T-helper 1 cell treated with Interleukin-12 subunit alpha and Interleukin-12 subunit beta and Interleukin-4 antibody, amounts not matched to agents 30 ng/mL and 1 ng/mL, for 36 hours (primary cell): ENCODE measurements at regions not wholly inside any gene's neighbourhood (a gene's known extent, or its start where the extent isn't known, plus 50 kb on each side); places are given as distances from the start of the nearest gene placed in this dataset.

Source experiments
- intact Hi-C: fragments of 100-400 bp; cut with micrococcal nuclease; formaldehyde crosslinking; loops from one replicate; pipeline ENCODE4 v1.15.1; 2024

DNA sequence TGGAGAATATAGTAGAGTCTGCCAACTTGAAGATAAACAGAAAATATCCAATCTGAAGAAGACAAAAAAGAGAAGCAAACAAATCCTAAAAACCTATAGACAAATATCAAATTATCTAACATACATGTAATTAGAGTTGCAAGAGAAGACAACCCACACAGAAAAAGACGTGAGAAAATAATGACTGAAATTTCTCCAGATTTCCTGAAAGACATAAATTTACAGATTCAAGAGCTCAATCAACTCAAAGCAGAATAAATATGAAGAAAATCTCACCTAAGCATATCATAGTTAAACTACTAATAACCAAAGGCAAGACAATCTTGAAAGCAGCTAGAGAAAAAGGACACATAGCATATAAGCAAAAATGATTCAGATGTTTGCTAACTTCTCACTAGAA is 261.2 kb upstream of the NFIA start:
- intact Hi-C loops = no loop called here

DNA sequence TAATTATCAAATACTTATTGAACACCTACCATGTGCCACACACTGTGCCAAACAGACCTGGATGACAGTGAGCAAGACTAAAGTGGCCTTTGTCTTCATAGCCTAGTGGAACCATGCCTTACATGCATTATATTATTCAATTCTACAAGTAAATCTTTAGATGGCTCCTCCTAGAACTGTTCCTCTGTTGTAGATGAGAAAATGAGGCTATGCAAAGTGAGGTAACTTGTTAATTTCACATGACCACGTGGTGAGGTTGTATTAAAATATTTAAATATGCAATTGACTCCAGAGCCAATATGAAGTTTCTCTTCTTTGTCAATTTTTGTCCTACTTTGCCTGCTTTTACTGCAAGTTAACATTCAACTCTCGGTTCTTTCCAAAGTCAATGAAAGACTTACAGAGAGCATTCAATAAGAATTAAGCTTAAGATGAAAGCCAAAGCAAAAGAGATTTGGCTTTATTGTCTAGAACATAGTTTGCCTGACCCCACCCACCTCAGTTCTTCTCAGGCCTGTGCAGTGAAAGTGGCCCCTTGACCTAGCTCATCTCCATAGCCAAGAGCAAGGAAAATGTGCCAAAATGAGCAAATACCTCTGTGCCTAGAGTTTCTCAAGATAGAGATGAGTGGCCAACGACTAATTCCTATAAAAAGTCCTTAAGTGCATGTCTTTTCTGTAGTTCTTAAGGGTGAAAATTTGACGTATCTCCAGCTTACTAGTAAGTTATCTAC is 263.2 kb upstream of the NFIA start:
- intact Hi-C loops = no loop called here

DNA sequence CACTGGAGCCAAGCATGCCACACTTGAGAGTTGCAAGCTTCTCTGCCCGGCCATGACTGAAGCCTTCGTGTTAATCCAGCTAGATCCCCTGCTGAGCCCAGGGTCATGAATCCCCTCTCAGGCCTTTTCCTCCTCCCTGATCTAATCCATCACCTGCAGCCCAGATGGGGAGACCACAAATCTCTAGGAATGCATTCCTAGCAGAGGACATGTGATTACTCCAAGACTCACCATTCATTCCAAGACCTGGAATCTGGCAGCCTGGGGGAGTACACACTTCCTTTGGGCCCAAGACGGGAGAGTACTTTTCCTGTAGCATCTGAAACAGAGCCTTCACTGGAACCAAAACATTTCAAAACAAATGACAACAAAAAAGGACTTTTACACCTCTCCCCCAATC is 269.3 kb upstream of the NFIA start:
- intact Hi-C loops = no loop called here

DNA sequence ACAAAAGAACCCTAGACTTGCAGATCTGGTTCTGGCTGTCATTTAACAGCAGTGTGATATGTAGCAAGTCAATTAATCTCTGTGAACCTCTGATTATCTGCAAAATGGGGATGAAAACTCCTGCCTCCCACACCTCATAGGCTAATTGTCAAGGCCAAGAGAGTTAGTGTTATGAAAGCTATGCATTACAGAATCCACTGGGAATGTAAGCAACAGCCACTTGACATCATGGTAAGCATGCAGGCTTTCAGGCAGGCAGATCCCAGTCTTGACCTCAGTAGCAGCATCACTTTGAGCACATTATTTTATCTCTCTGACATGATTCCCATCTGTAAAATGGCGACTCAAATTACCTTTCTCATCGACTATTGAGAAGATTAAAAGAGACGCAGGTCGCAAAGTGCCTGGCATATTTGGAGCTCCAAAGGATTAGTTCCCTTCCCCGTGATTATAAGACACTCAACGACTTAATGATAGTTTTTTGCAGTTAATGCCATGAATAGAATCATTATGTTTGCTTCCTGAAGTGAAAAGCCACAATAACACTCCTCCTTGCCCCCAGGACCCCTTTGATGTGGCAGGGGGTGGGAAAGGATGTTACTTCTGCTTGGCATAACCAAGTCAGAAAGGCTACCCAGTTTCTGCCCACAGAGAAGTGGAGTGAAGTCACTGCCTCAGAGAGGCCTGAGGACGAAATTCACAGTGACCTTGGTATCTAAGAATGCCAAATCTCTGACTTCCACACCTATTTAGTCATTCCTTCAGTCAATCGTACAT is 273.0 kb upstream of the NFIA start:
- intact Hi-C loops = no loop called here

DNA sequence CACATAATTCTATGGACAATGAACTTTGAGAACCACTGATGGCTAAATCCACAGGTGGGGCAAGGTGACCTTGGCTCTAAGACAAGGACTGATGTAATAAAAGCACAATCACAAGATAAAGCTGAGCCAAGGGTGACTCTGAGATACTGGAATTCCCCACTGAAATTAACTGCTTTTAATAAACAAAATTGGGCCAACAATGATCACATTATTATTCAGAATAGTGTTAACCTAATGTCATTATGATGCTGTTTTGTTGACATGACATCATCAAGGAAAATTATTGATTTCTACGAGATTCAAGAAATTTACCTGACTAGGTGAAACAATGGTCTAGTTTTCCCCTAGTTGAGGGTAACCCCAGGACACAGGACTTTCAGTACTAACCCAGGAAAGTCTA is 273.7 kb upstream of the NFIA start:
- intact Hi-C loops = no loop called here

DNA sequence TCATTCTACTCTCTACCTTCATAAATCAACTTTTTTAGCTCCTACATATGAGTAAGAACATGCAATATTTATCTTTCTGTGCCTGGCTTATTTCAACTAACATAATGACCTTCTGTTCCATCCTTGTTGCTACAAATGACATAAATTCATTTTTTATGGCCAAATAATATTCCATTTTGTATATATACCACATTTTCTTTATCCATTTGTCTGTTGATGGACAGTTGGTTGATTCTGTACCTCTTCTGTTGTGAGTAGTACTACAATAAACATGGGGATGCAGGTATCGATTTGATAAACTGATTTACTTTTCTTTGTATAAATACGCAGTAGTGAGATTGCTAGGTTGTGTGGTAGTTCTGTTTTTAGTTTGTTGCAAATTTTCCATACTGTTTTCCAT is 279.5 kb upstream of the NFIA start:
- intact Hi-C loops = no loop called here

DNA sequence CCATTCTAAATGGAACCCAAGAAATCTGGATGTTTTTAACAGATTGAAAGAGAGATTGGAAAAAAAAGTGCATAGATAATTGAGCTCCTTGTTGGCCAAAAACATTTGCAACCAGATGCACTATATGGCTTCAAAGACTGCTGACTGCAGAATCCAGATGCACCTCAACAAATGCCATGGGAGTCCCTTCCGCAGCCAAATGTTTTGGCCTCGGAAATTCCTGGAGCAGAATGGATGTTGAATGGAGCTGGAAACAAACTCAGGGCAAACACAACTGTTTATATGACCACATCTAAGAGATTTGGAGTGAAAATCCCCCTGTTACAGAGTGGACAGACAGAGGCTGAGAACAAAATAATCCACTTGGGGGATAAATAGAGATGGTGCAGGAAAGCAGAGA is 285.0 kb upstream of the NFIA start:
- intact Hi-C loops = no loop called here

DNA sequence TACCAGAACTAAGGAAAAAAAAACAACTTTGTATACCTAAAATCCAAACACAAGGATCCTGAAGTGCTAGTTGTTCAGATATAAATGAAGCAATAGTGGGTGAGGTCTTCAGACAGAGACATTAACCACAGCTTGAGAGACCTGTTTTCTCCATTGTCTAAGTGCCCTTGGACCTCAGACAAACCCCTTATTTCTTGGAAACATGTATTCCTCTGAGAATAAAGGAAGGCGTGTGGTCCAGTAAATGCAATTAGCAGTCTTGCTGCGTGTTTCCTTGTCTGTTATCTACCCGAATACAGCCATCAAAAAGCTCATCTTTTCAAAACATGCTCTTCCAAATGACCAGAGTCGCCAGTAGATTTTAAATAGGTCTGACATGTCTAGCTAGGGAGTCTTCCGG is 291.1 kb upstream of the NFIA start:
- intact Hi-C loops = no loop called here

DNA sequence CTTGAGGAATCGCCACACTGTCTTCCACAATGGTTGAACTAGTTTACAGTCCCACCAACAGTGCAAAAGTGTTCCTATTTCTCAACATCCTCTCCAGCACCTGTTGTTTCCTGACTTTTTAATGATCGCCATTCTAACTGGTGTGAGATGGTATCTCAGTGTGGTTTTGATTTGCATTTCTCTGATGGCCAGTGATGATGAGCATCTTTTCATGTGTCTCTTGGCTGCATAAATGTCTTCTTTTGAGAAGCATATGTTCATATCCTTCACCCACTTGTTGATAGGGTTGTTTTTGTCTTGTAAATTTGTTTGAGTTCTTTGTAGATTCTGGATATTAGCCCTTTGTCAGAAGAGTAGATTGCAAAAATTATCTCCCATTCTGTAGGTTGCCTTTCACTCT is 309.3 kb upstream of the NFIA start:
- intact Hi-C loops = loop anchor here (5.0 kb wide), 1 partner anchor 619 kb away; no protein-coding TSS in a partner anchor

DNA sequence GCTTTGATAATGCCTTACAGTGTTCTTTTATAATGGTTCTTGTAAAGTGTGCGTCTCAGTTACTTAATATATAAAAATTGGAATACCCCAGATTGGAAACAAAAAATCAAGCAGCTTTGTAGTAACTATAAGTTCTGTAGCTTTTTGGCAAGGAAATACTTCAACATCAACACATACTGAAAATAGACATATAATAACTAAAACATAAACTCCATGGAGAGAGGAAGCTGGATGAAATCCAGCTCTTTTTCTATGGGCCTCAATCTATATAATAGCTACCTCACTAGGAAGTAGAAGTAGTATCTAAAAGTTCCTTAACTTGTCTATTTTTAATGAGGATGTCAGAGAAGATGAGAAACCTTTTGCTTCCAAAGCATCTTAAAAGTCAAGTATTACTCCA is 313.3 kb upstream of the NFIA start:
- intact Hi-C loops = loop anchor here (5.0 kb wide), 1 partner anchor 797 kb away; no protein-coding TSS in a partner anchor

DNA sequence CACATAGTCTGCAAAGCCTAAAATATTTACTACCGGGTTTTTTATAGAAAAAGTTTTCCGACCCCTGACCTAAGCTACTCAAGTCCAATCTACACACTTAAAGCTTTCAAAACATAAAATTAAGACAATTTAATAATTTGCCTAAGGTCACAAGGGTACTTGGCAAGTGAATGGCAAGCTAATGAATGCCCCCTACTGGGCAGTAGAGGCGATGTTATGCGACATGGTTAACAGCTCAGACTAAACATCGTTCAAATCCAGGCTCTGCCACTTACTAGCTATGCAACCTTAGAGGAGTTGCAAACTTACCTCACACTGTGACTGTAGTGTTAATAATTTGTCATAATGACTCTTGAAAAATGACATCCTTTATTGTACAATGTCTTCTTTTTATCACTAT is 317.2 kb upstream of the NFIA start:
- intact Hi-C loops = loop anchor here (5.0 kb wide), 1 partner anchor 793 kb away; no protein-coding TSS in a partner anchor

DNA sequence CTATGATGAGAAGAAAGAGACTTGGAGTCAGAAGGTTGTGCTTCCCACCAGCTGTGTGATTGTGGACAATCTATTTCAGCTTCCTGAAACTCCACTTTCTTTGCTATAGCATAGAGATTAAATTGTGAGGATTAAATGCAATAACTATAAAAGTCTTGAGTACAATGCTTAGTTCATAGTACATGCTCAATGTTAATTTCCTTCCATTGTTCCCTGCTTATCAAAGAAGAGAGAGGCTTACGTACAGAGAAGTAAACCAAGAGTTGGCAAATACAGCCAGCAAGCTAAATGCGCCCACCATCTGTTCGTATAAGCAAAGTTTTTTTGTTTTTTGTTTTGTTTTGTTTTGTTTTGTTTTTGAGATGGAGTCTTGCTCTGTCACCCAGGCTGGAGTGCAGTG is 317.9 kb upstream of the NFIA start:
- intact Hi-C loops = no loop called here

DNA sequence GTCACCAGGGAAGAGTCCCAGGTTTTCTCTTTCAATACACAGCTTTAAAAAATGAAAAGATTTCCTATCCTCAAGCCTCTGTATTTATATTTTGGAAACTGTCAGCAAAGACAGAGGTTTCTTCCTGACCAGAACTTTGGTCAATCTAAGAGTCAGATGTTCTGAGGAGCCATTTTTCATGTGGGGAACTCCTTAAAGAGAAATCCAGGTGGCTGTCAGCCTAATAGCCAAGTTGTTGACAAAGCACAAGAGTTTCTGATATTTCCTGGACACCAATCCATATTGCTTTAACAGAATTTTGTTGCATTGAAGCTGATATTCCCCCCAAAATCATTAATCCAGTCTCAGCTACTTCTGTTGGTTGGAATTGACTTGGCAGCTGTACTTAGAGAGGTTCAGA is 318.6 kb upstream of the NFIA start:
- intact Hi-C loops = no loop called here

DNA sequence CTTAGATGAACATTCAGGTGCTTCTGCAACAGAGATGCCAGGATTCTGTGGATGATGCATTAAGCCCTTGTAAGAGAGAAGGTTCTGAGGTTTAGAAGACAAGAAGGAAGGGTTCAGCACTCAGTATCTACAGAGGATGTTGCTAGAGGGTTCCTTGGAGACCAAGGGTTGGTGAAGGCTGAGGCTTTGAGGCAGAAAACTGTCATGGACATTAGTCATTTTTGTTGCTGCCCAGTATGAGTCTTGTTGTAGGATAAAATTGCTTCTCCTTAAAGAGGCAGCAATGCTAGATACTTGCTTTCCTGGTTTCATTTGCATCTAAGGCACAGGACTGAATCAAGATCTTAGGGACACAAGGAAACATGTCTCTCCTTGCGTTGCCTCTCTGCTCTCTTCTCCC is 319.4 kb upstream of the NFIA start:
- intact Hi-C loops = no loop called here

DNA sequence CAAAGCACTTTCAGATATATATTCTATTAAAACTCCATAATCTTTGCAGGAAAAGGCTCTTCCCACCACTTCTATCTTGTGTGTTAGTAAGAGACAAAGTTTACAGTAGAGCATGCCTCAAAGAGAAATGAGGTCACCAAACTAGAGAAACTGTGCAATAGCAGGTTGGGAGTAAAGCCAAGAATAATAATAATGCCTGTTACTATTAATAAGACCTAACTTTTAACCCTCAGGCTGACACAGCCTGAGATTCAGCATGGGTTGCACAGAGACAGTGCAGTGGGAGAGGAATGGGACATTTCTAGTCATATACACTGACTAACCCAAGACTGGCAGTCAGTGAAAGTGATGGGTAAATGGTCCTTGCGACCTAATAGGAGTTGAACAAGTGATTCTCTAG is 320.2 kb upstream of the NFIA start:
- intact Hi-C loops = no loop called here

DNA sequence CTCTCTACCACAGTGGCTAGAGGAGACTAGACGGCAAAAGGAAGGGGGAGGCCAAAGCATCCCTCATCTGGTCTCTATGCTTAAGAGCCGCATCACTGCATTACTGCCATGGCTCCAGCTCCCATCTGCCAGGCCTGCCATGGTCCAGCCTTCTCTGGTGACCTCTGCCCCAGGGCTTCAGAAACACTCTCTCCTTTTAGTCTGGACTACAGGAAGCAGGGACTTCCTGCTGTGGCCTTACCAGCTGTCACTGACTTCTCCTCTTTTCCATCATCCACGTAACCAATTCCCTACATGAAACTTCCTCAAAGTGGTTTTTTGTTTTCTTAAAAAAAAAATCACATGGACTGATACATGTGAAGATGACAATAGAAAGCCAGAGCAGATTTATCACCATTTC is 323.1 kb upstream of the NFIA start:
- intact Hi-C loops = no loop called here

DNA sequence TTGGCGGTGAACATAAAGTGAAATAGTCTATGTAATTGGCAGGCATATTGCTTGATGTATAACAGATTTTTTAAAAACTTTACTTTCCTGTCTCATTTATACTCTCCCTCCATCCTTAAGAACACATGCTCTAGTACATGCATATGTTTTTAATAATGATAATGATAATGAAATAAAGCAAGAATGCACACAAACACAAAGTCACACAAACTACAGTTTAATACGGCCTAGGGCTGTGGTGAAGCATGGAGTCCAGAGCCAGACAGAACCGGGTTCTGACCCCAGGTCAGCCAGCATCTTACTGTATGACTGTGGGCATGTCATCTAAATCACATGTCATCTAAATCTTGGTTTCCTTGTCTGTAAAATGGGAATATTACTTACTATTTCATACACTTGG is 324.9 kb upstream of the NFIA start:
- intact Hi-C loops = no loop called here

DNA sequence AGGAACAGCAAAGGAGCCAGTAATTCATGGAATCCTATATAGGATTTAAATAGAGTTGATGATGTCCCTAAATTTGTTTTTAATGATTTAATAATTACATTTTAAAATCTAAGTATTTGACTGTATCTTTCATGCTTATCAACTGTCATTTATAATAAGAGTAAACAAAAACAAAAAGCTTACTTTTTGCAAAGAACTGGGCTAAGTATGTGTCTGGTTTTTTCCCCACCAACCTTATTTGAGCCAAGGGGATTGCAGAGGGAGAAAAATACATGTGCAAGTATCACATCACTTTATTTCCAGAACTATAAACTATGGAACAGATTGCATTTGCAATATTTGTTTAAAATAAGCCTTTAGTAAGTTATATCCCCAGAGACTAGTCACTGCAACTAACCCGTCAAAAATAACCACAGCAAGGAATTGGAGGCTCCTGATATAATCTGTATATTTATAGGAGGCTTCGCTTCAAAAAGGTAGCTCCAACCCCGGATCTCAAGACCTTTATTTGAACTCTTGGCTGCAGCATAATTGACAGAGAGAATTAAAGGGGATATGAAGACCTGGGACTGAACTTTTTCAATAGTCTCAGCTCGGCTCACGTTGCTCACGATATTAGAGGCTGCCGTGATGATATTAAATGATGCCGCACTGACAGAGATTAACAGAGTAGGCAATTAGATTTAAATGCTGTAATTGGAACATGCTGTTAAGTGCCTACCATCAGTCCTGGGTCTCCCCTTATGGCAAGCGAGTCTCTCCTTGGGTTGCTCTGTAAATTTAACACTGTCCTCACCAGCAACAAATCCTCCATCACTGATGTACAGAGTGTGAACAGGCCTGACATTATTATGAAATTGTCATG is 329.1 kb upstream of the NFIA start:
- intact Hi-C loops = no loop called here

DNA sequence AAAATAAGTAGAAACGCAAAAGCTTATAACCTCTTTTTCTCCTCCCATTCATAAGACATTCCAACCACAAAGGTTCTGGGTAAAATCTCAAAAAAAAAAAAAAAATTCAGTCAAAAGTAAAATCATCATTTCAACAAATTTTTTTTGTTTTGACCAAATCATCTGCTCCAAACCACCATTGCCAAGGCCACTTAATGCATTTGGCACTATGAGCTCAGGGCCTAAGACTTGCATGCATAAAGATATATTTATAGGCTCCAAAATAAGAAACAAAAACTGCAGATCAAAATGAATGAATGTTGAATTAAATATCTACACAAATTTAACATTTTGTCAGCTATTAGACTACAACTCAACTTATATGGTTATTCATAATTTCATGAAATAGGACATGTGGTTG is 331.1 kb upstream of the NFIA start:
- intact Hi-C loops = no loop called here

DNA sequence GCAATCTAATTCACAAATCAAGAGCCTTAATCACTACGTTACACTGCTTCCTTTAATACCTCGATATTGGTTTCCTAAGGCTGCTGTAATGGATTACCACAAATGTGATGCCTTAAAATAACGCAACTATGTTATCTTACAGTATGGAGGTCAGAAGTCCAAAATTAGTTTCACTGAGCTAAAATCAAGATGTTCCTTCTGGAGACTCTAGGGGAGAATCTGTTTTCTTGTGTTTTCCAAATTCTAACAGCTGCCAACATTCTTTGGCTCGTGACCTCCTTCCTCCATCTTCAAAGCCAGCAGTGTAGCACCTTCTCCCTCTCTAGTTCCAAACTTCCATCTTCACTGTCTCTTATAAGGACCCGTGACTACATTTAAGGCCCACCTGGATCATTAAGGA is 335.0 kb upstream of the NFIA start:
- intact Hi-C loops = no loop called here

DNA sequence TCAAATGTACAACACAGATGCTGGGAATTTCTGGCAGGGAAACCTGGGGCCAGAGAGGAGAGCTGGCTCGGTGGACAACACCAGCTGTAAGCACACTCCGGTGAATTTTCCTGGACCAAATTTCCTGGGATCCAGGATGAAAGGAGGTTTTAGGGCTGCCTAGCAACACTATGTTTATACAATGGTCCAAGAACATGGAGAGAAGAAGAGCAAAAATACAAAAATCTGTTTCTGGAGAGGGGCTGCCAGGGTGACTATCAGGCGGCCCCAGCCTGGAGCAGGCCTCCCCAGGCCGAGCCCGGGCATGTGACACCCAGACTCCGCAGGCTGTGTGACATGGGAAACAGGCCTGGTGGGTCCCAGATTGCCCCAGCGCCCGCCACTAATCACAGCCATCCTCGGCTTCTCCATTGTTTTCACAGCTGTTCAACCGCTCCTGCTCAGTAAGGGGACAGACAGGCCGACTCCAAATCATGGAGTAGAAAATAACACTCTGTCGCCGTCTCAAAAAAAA is 336.0 kb upstream of the NFIA start:
- intact Hi-C loops = no loop called here

DNA sequence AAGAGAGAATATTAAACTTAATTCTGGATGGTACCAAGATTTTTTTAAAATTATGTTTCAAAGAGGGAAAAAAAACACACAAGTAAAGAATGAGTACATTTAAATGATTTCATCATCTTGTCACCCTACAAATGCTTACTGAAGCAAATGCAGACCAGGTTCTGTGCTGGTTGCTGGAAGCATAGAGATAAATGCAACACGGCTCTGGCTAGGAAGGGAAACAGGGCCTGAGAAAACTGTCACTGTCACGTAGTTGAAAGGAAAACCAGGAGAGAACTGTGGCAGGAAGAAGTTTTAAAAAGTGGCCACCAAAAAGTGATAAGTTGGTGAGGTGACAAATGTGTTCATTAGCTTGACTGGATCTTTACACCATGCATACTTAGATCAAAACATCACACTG is 336.9 kb upstream of the NFIA start:
- intact Hi-C loops = no loop called here
